Fibroblast of lung (primary cell): ENCODE measurements at regions not wholly inside any gene's neighbourhood (a gene's known extent, or its start where the extent isn't known, plus 50 kb on each side); places are given as distances from the start of the nearest gene placed in this dataset.

Source experiments
- DNase-seq, 2 donors: peaks; one replicate each; pipeline versions ENCODE4 v3.0.0 to v3.0.0-alpha.2; 2010; ENCODE audit warnings: low read depth in 2 of 2
- H2AFZ ChIP-seq: 2 replicates; pipeline ENCODE4 v1.5.1; 2012; ENCODE audit warnings: low read length, control low read depth, inconsistent platforms
- H3K27ac ChIP-seq: 2 replicates; pipeline ENCODE4 v1.5.1; 2011; ENCODE audit warnings: low read length, control low read depth; ENCODE audit not compliant: insufficient read depth
- H3K27me3 ChIP-seq: 2 replicates; pipeline ENCODE4 v1.5.1; 2011; ENCODE audit warnings: mild to moderate bottlenecking, low read length; ENCODE audit not compliant: control insufficient read depth, insufficient read depth
- H3K36me3 ChIP-seq: 2 replicates; pipeline ENCODE4 v1.5.1; 2011; ENCODE audit warnings: low read length; ENCODE audit not compliant: control insufficient read depth, insufficient read depth
- H3K4me1 ChIP-seq: 2 replicates; pipeline ENCODE4 v1.5.1; 2011; ENCODE audit warnings: low read length; ENCODE audit not compliant: control insufficient read depth, insufficient read depth; ENCODE audit errors: extremely low read depth
- H3K4me2 ChIP-seq: 2 replicates; pipeline ENCODE4 v1.5.1; 2011; ENCODE audit warnings: low read length, control low read depth; ENCODE audit not compliant: insufficient read depth; ENCODE audit errors: extremely low read depth
- H3K4me3 ChIP-seq, 4 experiments: fragments of 200-600 bp in 1 of 4; sonication (generic) in 1 of 4; replicated peaks in 1 of 4; 2 replicates each; pipeline ENCODE4 v1.5.1; 2011 to 2016; ENCODE audit warnings: low read length in 4 of 4, low read depth in 3 of 4, mild to moderate bottlenecking in 3 of 4, control low read depth in 2 of 4, inconsistent platforms in 1 of 4, mixed read lengths in 1 of 4; ENCODE audit not compliant: insufficient read depth in 1 of 4; ENCODE audit errors: control extremely low read depth in 1 of 4
- H3K79me2 ChIP-seq: 2 replicates; pipeline ENCODE4 v1.5.1; 2012; ENCODE audit warnings: mild to moderate bottlenecking, low read length, inconsistent platforms; ENCODE audit not compliant: control insufficient read depth, insufficient read depth
- H3K9ac ChIP-seq: 2 replicates; pipeline ENCODE4 v1.5.1; 2011; ENCODE audit warnings: mild to moderate bottlenecking, low read length, control low read depth; ENCODE audit not compliant: insufficient read depth
- H3K9me3 ChIP-seq: 2 replicates; pipeline ENCODE4 v1.5.1; 2012; ENCODE audit warnings: low read depth, low read length; ENCODE audit not compliant: control insufficient read depth, insufficient read depth
- H4K20me1 ChIP-seq: 2 replicates; pipeline ENCODE4 v1.5.1; 2011; ENCODE audit warnings: low read length; ENCODE audit not compliant: control insufficient read depth, insufficient read depth; ENCODE audit errors: extremely low read depth
- CTCF ChIP-seq, 2 donors: IDR thresholded peaks in 1 of 2; conservative IDR thresholded peaks in 1 of 2; 1 replicate in 1 of 2; 2 replicates in 1 of 2; pipeline ENCODE4 v1.5.1; 2011 to 2012; ENCODE audit warnings: low read length in 2 of 2, control low read depth in 1 of 2, inconsistent platforms in 1 of 2, low read depth in 1 of 2, mild to moderate bottlenecking in 1 of 2
- EZH2 ChIP-seq: IDR thresholded peaks from 2 replicates; pipeline ENCODE4 v1.5.1; 2012; ENCODE audit warnings: low read length, control low read depth, mild to moderate bottlenecking; ENCODE audit errors: missing control alignments

- H3K9ac ChIP-seq = no peak overlapping the region
- DNase-seq = no peak
- TF ChIP-seq CTCF (conservative IDR thresholded peaks at IDR 0.05 in 1 of 2, IDR thresholded peaks at IDR 0.05 in 1 of 2; ENCODE audit: low read depth in 1 of 2, low read length in 2 of 2) (no peak), EZH2 (no peak)
Measured at GRCh38 chr14:82911930-82912329, 1378.3 kb upstream of the SEL1L start.

GRCh38 chr14:82913396-82913795 lies 1379.7 kb upstream of the SEL1L start:
- no peak for DNase-seq

More at GRCh38 chr14:82911930-82912329, 1378.3 kb upstream of the SEL1L start:
- no peaks in the 10 kb centered on the region for H3K36me3 ChIP-seq
- H3K27me3 ChIP-seq = no peaks in the 10 kb centered on the region
- no peaks in the 10 kb centered on the region for H3K4me1 ChIP-seq
- H3K9me3 ChIP-seq = no peaks in the 10 kb centered on the region
- no peaks in the 10 kb centered on the region for H4K20me1 ChIP-seq
- no peaks in the 10 kb centered on the region for H3K79me2 ChIP-seq
- H3K27ac ChIP-seq = no peak overlapping the region
- no peak overlapping the region for H2AFZ ChIP-seq
- H3K4me2 ChIP-seq = no peak overlapping the region
- H3K4me3 ChIP-seq = no peak overlapping the region

GRCh38 chr14:82915381-82915780 lies 1381.7 kb upstream of the SEL1L start:
- no peak overlapping the region for H3K27ac ChIP-seq
- H3K9ac ChIP-seq = no peak overlapping the region
- TF ChIP-seq CTCF (conservative IDR thresholded peaks at IDR 0.05 in 1 of 2, IDR thresholded peaks at IDR 0.05 in 1 of 2; ENCODE audit: low read depth in 1 of 2, low read length in 2 of 2) (no peak), EZH2 (no peak)
- H3K27me3 ChIP-seq = no peaks in the 10 kb centered on the region
- no peaks in the 10 kb centered on the region for H3K4me1 ChIP-seq
- H3K4me2 ChIP-seq = no peak overlapping the region
- no peak overlapping the region for H3K4me3 ChIP-seq
- H3K36me3 ChIP-seq = no peaks in the 10 kb centered on the region
- H4K20me1 ChIP-seq = no peaks in the 10 kb centered on the region
- DNase-seq = no peak
- H3K9me3 ChIP-seq = no peaks in the 10 kb centered on the region
- no peak overlapping the region for H2AFZ ChIP-seq
- H3K79me2 ChIP-seq = no peaks in the 10 kb centered on the region

More at GRCh38 chr14:82913396-82913795, 1379.7 kb upstream of the SEL1L start:
- Histone ChIP-seq H4K20me1 (no peaks in the 10 kb centered on the region), H3K4me2 (no peak overlapping the region), H3K27me3 (no peaks in the 10 kb centered on the region), H3K9ac (no peak overlapping the region), H3K79me2 (no peaks in the 10 kb centered on the region), H3K4me1 (no peaks in the 10 kb centered on the region), H2AFZ (no peak overlapping the region), H3K9me3 (no peaks in the 10 kb centered on the region), H3K4me3 (no peak overlapping the region), H3K27ac (no peak overlapping the region), H3K36me3 (no peaks in the 10 kb centered on the region)
- no peak for TF ChIP-seq EZH2
